Upper lobe of left lung (tissue), 6 donors: ENCODE measurements at regions not wholly inside any gene's neighbourhood (a gene's known extent, or its start where the extent isn't known, plus 50 kb on each side); places are given as distances from the start of the nearest gene placed in this dataset.
A peak's percentile ranks its signal among the peaks of the same experiment; 100 is the strongest.

Source experiments
- ATAC-seq, 2 donors: fragments of 200-7000 bp; cut with Tn5 transposase; one replicate each; pipeline ENCODE4 v1.9.1; 2022; ENCODE audit warnings: mild to moderate bottlenecking in 2 of 2, moderate library complexity in 2 of 2; ENCODE audit not compliant: low FRiP score in 2 of 2
- DNase-seq, 2 donors: peaks; one replicate each; pipeline ENCODE4 v3.0.0-alpha.2; 2019 to 2020
- H3K27ac ChIP-seq, 4 donors: fragments of 200-600 bp; sonication (generic); one replicate each; pipeline ENCODE4 v1.5.1; 2016 to 2019
- H3K27me3 ChIP-seq, 4 donors: fragments of 200-600 bp; sonication (generic); one replicate each; pipeline ENCODE4 v1.5.1; 2017 to 2019
- H3K36me3 ChIP-seq, 4 donors: fragments of 200-600 bp; sonication (generic); one replicate each; pipeline ENCODE4 v1.5.1; 2016 to 2019
- H3K4me1 ChIP-seq, 4 donors: fragments of 200-600 bp; sonication (generic); one replicate each; pipeline ENCODE4 v1.5.1; 2018 to 2019
- H3K4me3 ChIP-seq, 4 donors: fragments of 200-600 bp; sonication (generic); one replicate each; pipeline ENCODE4 v1.5.1; 2017 to 2019; ENCODE audit warnings: mild to moderate bottlenecking in 2 of 4, moderate library complexity in 1 of 4
- H3K9me3 ChIP-seq, 4 donors: fragments of 200-600 bp; sonication (generic); one replicate each; pipeline ENCODE4 v1.5.1; 2018 to 2019
- CTCF ChIP-seq, 6 experiments: fragments of 450-650 bp in 4 of 6; fragments of 200-600 bp in 2 of 6; sonication (generic) in 2 of 6; IDR thresholded peaks; one replicate each; pipeline ENCODE4 v1.5.1; 2016 to 2019; ENCODE audit warnings: antibody characterized with exemption in 6 of 6
- EP300 ChIP-seq, 4 donors: sonication (generic); formaldehyde crosslinking; IDR thresholded peaks; one replicate each; pipeline ENCODE4 v1.5.1; 2017; ENCODE audit warnings: antibody characterized with exemption in 4 of 4, control low read depth in 2 of 4
- POLR2A ChIP-seq, 4 donors: fragments of 450-650 bp; IDR thresholded peaks; one replicate each; pipeline ENCODE4 v1.5.1; 2016 to 2017; ENCODE audit warnings: antibody characterized with exemption in 4 of 4, mild to moderate bottlenecking in 2 of 4
- POLR2AphosphoS5 ChIP-seq, 2 donors: sonication (generic); formaldehyde crosslinking; IDR thresholded peaks; one replicate each; pipeline ENCODE4 v1.5.1; 2017; ENCODE audit warnings: antibody characterized with exemption in 2 of 2
- whole genome bisulfite sequencing, 2 donors: methylation state at CpG; one replicate each; pipeline ENCODE4 v1.1.5; 2017 to 2018; 5-methylcytosine and 5-hydroxymethylcytosine counted together
- donor health status: DM: no; HTN: no; CAD: no; lungs with moderate emphysema.
- donor health status: DM: no; HTN: yes; CAD: no; lungs with severe emphysema.

- no peak overlapping the region for H3K4me3 ChIP-seq
- no peak overlapping the region for H3K27ac ChIP-seq
- no peaks in the 10 kb centered on the region for H3K36me3 ChIP-seq
- H3K9me3 ChIP-seq, result no peaks in the 10 kb centered on the region
- no peak for DNase-seq
- H3K4me1 ChIP-seq, result no peaks in the 10 kb centered on the region
- WGBS, 2 donors, result 44 to 47% methylated on average over 3 of the region's 3 CpGs
- no peaks in the 10 kb centered on the region for H3K27me3 ChIP-seq
- no peak for TF ChIP-seq CTCF (IDR thresholded peaks at IDR 0.05)
- TF ChIP-seq EP300 (IDR thresholded peaks at IDR 0.05), result no peak
- TF ChIP-seq POLR2A (IDR thresholded peaks at IDR 0.05), result no peak
- no peak for TF ChIP-seq POLR2AphosphoS5 (IDR thresholded peaks at IDR 0.05)
- no peak for ATAC-seq
These were observed 915.9 kb downstream of the PDHA2 start for GRCh38 chr4:96755569-96756484.

GRCh38 chr4:96756584-96756983, 916.7 kb downstream of the PDHA2 start:
- TF ChIP-seq CTCF (IDR thresholded peaks at IDR 0.05) (no peak), POLR2A (IDR thresholded peaks at IDR 0.05) (no peak), EP300 (IDR thresholded peaks at IDR 0.05) (no peak), POLR2AphosphoS5 (IDR thresholded peaks at IDR 0.05) (no peak)
- 67 to 75% methylated on average over 1 of the region's 1 CpG for WGBS, 2 donors
- DNase-seq (no peak), ATAC-seq (no peak)
- Histone ChIP-seq H3K36me3 (no peaks in the 10 kb centered on the region), H3K9me3 (no peaks in the 10 kb centered on the region), H3K27me3 (no peaks in the 10 kb centered on the region), H3K4me3 (no peak overlapping the region), H3K4me1 (no peaks in the 10 kb centered on the region), H3K27ac (no peak overlapping the region)

- peaks cover 0 to 5% (median 0%) of the 10 kb centered on the region in 4 donors for H3K9me3 ChIP-seq
- ATAC-seq, result peak in 1 of 2 donors; percentile 40
- H3K27ac ChIP-seq, result no peak overlapping the region
- WGBS, 2 donors, result 80 to 83% methylated on average over 1 to 3 of the region's 3 CpGs
- DNase-seq, result no peak
- TF ChIP-seq POLR2AphosphoS5 (IDR thresholded peaks at IDR 0.05) (no peak), POLR2A (IDR thresholded peaks at IDR 0.05) (no peak), EP300 (IDR thresholded peaks at IDR 0.05) (no peak), CTCF (IDR thresholded peaks at IDR 0.05) (no peak)
- no peak overlapping the region for H3K4me3 ChIP-seq
- no peaks in the 10 kb centered on the region for H3K4me1 ChIP-seq
- H3K27me3 ChIP-seq, result no peaks in the 10 kb centered on the region
- no peaks in the 10 kb centered on the region for H3K36me3 ChIP-seq
These were observed 923.7 kb downstream of the PDHA2 start for GRCh38 chr4:96763546-96763945.

- ATAC-seq, result no peak
- 78 to 83% methylated on average over 5 of the region's 5 CpGs for WGBS, 2 donors
- no peaks in the 10 kb centered on the region for H3K27me3 ChIP-seq
These were observed 926.5 kb downstream of the PDHA2 start for GRCh38 chr4:96766359-96766758.

More at GRCh38 chr4:96766359-96766758, 926.5 kb downstream of the PDHA2 start:
- no peaks in the 10 kb centered on the region for H3K36me3 ChIP-seq
- H3K4me1 ChIP-seq, result no peaks in the 10 kb centered on the region
- peaks cover 0 to 5% (median 0%) of the 10 kb centered on the region in 4 donors for H3K9me3 ChIP-seq
- no peak overlapping the region for H3K4me3 ChIP-seq
- DNase-seq, result no peak
- no peak for TF ChIP-seq EP300 (IDR thresholded peaks at IDR 0.05)
- TF ChIP-seq POLR2AphosphoS5 (IDR thresholded peaks at IDR 0.05), result no peak
- no peak for TF ChIP-seq POLR2A (IDR thresholded peaks at IDR 0.05)
- TF ChIP-seq CTCF (IDR thresholded peaks at IDR 0.05), result no peak
- H3K27ac ChIP-seq, result no peak overlapping the region
